NCI-H1105 (cell line): ENCODE measurements at regions not wholly inside any gene's neighbourhood (a gene's known extent, or its start where the extent isn't known, plus 50 kb on each side); places are given as distances from the start of the nearest gene placed in this dataset.

Source experiments
- DNase-seq: peaks from one replicate; lab custom pipeline; 2025; lab: John Stamatoyannopoulos, UW

GRCh38 chr11:95515371-95515770 lies 274.2 kb downstream of the FAM76B start:
- no peak for DNase-seq

- DNase-seq, result no peak
Observed at GRCh38 chr11:95514416-95515110, 275.0 kb downstream of the FAM76B start.

GRCh38 chr11:95512682-95513081 lies 276.9 kb downstream of the FAM76B start:
- no peak for DNase-seq

GRCh38 chr11:95512177-95512576 lies 277.4 kb downstream of the FAM76B start:
- no peak for DNase-seq

- no peak for DNase-seq
Observed at GRCh38 chr11:95508219-95508890, 277.4 kb upstream of the SESN3 start.

GRCh38 chr11:95507794-95508193 lies 276.8 kb upstream of the SESN3 start:
- DNase-seq, result no peak

- no peak for DNase-seq
Observed at GRCh38 chr11:95506777-95507176, 275.8 kb upstream of the SESN3 start.

GRCh38 chr11:95505927-95506426 lies 275.0 kb upstream of the SESN3 start:
- no peak for DNase-seq

GRCh38 chr11:95503047-95503446 lies 272.0 kb upstream of the SESN3 start:
- DNase-seq, result no peak

GRCh38 chr11:95502522-95502921 lies 271.5 kb upstream of the SESN3 start:
- no peak for DNase-seq

GRCh38 chr11:95501761-95502266 lies 270.8 kb upstream of the SESN3 start:
- DNase-seq, result no peak

- DNase-seq, result no peak
Observed at GRCh38 chr11:95500466-95500865, 269.5 kb upstream of the SESN3 start.

GRCh38 chr11:95499516-95500135 lies 268.6 kb upstream of the SESN3 start:
- no peak for DNase-seq

- no peak for DNase-seq
Observed at GRCh38 chr11:95498722-95499425, 267.9 kb upstream of the SESN3 start.

- no peak for DNase-seq
Observed at GRCh38 chr11:95496901-95497300, 265.9 kb upstream of the SESN3 start.

GRCh38 chr11:95495706-95496105 lies 264.7 kb upstream of the SESN3 start:
- no peak for DNase-seq

GRCh38 chr11:95494856-95495255 lies 263.9 kb upstream of the SESN3 start:
- no peak for DNase-seq

- no peak for DNase-seq
Observed at GRCh38 chr11:95494167-95494566, 263.2 kb upstream of the SESN3 start.

- DNase-seq, result no peak
Observed at GRCh38 chr11:95490625-95491024, 259.6 kb upstream of the SESN3 start.

- DNase-seq, result no peak
Observed at GRCh38 chr11:95487938-95488337, 256.9 kb upstream of the SESN3 start.

- DNase-seq, result no peak
Observed at GRCh38 chr11:95487391-95487790, 256.4 kb upstream of the SESN3 start.

GRCh38 chr11:95486979-95487378 lies 256.0 kb upstream of the SESN3 start:
- DNase-seq, result no peak
